ENCODE measurements at regions not wholly inside any gene's neighbourhood (a gene's known extent, or its start where the extent isn't known, plus 50 kb on each side); places are given as distances from the start of the nearest gene placed in this dataset.

DNA sequence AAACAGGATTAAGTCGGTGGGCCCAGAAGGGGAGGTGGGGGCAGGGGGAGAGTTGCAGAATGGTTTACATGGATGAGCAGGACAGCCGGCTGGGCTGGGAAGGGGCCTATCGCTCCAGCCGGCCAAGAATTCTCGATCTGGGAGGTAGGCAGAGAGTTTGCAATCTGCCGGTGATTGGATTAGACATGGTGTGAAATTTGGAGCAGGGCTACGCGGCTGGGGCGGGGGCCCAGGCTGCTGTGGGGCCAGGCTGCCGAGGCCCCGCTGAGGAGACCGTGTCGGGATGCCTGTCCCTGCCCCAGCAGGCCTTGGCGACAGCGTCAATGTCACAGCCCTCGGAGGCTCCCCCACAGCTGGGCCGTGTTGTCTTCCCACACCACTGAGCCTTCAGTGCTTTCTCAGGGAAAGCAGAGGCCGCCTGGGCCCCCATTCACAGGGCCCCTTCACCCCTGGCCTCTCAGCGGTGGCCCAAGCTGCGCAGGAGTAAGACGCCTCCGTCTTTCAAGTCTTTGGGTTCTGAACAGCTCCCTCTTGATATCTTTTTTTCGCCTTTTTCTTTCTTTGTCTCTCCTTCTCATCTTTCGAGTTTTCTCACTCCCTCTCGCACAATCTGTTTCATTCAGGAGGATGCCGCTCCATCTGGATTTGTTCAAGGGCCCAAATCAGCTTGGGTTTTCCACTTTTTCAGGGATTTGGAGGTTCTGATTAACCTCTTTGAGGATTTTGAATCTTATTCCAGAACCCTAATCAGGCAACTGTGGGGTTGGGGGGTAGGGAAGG, 117.5 kb upstream of the PARP11 start:
- H3K4me3 ChIP-seq (ENCODE audit: low read depth in 1 of 2, low read length in 2 of 2): no peak overlapping the region
- H3K9me3 ChIP-seq (ENCODE audit: low read length): no peaks in the 10 kb centered on the region
- no peaks in the 10 kb centered on the region for H3K4me1 ChIP-seq (ENCODE audit: insufficient read depth, low read length)
- no peaks in the 10 kb centered on the region for H3K36me3 ChIP-seq (ENCODE audit: insufficient read depth, low read length)
- no peak overlapping the region for H3K27ac ChIP-seq (ENCODE audit: low read depth, low read length)
- H3K9ac ChIP-seq (ENCODE audit: low read length): no peak overlapping the region
- peaks cover 0 to 5% of the 10 kb centered on the region in 2 donors for H3K27me3 ChIP-seq (ENCODE audit: control insufficient read depth in 1 of 2, insufficient read depth in 2 of 2, low read length in 2 of 2)

DNA sequence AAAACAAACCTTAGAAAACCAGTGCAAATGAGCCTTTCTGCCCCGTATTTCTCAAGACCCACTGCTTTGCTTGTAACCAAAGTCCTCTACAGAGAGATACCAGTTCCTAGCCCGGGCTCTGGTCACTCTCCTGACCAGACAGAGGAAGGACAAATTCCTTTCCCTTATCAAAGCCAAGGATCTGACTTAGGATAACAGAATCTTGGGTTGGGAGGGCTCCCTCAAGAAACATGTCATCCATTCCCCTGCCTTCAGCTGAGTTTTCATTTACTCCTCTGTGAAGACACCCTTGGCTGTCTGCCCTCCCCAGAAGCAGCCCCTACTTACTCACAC, 116.0 kb upstream of the PARP11 start:
- no peaks in the 10 kb centered on the region for H3K4me1 ChIP-seq (ENCODE audit: insufficient read depth, low read length)
- H3K36me3 ChIP-seq (ENCODE audit: insufficient read depth, low read length): no peaks in the 10 kb centered on the region
- H3K9me3 ChIP-seq (ENCODE audit: low read length): no peaks in the 10 kb centered on the region
- H3K4me3 ChIP-seq (ENCODE audit: low read depth in 1 of 2, low read length in 2 of 2): no peak overlapping the region
- no peak overlapping the region for H3K9ac ChIP-seq (ENCODE audit: low read length)
- H3K27ac ChIP-seq (ENCODE audit: low read depth, low read length): no peak overlapping the region
- peaks cover 0 to 5% of the 10 kb centered on the region in 2 donors for H3K27me3 ChIP-seq (ENCODE audit: control insufficient read depth in 1 of 2, insufficient read depth in 2 of 2, low read length in 2 of 2)

DNA sequence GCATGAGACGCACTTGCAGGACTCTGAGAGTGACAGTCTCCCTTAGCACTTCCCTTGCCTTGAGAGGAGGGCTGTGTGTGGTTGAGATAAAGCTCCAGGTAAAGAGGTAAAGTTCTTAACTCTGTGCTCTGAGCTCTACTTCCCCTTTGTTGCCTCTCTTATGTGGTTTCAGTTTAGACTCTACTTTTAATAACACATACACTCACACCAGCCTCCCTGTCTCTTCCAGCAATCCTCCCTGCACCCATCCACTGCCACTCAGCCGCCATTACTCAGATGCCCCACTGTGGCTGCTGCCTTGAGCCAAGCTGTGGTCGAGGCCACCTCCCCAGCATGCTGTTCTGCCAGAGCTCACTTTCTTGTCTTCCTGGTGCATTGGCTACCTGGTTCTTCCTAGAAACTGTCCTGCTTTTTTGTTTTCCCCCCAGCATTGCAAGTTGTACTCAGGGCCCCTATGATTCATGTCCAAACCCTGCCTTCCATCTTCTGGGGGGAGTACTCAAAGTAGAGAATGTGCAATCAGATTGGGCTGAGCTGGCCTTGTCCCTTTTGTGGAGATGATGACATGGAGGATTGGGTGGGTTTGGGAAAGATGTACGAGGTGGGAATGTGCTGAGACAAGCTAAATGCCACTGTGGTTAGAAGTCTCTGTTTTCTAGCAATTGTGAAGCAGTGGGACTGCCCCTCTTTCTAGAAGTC, 115.5 kb upstream of the PARP11 start:
- Histone ChIP-seq H3K4me3 (ENCODE audit: low read depth in 1 of 2, low read length in 2 of 2) (no peak overlapping the region), H3K9me3 (ENCODE audit: low read length) (no peaks in the 10 kb centered on the region), H3K27ac (ENCODE audit: low read depth, low read length) (no peak overlapping the region), H3K4me1 (ENCODE audit: insufficient read depth, low read length) (no peaks in the 10 kb centered on the region), H3K27me3 (ENCODE audit: control insufficient read depth in 1 of 2, insufficient read depth in 2 of 2, low read length in 2 of 2) (peaks cover 0 to 5% of the 10 kb centered on the region in 2 donors), H3K36me3 (ENCODE audit: insufficient read depth, low read length) (no peaks in the 10 kb centered on the region), H3K9ac (ENCODE audit: low read length) (no peak overlapping the region)

DNA sequence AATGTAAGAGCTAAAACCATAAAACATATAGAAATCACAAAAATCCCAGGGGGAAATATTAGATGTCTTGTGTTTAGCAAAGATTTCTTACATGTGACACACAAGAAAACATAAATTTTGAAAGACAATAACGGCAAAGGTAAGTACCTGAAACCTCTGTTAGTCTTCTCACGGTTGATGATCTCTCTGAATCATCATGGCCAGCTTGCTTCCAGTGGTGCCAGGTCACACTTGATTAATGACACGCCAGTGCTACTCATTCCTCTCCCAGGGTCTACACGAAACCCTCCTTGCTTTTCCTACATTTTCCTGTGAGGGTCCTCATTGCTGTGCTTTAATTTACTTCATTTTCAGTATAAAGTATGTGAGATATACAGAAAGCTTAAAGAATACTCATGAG, 114.4 kb upstream of the PARP11 start:
- no peak overlapping the region for H3K27ac ChIP-seq (ENCODE audit: low read depth, low read length)
- H3K9ac ChIP-seq (ENCODE audit: low read length): no peak overlapping the region
- H3K4me3 ChIP-seq (ENCODE audit: low read depth in 1 of 2, low read length in 2 of 2): no peak overlapping the region
- H3K9me3 ChIP-seq (ENCODE audit: low read length): no peaks in the 10 kb centered on the region
- no peaks in the 10 kb centered on the region for H3K4me1 ChIP-seq (ENCODE audit: insufficient read depth, low read length)
- no peaks in the 10 kb centered on the region for H3K27me3 ChIP-seq (ENCODE audit: control insufficient read depth in 1 of 2, insufficient read depth in 2 of 2, low read length in 2 of 2)
- H3K36me3 ChIP-seq (ENCODE audit: insufficient read depth, low read length): no peaks in the 10 kb centered on the region

DNA sequence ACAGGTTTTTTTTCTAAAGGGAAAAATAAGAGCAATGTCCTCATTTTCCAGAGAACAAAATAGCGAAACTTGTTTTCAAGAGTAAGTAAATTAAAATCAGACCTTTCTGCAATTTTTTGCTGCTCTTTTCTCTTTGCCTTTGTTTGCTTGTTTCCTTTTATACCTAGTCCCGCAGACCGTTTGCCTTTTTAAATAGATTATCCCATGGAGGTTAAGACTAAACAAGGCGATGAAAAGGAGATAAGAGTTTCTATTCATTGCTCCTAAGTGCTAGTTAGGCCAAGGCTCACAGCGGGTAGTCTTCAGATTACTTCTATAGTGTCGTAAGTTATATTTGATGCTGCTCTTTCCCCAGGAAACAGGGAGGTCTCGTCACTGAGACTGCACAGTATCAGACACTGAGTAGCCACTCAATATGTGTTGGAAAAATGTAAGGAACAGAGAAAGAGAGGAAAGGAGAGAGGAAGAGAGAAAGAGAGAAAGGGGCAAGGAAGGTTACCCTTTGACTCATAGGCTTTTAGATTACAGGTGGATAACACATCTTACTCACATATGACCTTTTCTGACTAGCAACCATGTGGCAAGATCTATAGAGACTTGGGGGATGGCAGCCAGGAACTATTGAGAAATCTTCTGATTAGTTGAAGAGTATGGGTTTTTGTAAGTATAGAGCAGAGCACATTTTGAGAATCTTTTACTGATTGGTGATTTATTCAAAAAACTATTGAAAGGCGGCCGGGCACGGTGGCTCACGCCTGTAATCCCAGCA, 107.5 kb upstream of the PARP11 start:
- Histone ChIP-seq H3K36me3 (ENCODE audit: insufficient read depth, low read length) (no peaks in the 10 kb centered on the region), H3K9me3 (ENCODE audit: low read length) (no peaks in the 10 kb centered on the region), H3K27ac (ENCODE audit: low read depth, low read length) (no peak overlapping the region), H3K4me1 (ENCODE audit: insufficient read depth, low read length) (no peaks in the 10 kb centered on the region), H3K4me3 (ENCODE audit: low read depth in 1 of 2, low read length in 2 of 2) (no peak overlapping the region), H3K27me3 (ENCODE audit: control insufficient read depth in 1 of 2, insufficient read depth in 2 of 2, low read length in 2 of 2) (no peaks in the 10 kb centered on the region), H3K9ac (ENCODE audit: low read length) (no peak overlapping the region)

DNA sequence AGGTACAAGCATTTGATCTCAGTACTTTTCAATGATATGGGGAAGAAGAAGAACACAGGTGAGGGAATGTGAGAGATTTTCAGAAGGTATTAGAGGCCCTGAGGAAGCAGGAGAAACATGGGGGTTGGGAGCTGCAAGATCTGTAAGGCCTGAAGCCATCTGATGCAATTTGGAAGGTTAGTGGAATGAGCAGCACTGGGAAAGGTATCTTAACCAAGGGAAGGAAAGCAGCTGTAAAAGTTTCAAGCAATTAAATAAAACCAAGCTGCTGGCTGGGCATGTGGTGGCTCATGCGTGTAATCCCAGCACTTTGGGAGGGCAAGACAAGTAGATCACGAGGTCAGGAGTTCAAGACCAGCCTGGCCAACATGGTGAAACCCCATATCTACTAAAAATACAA, 104.4 kb upstream of the PARP11 start:
- Histone ChIP-seq H3K27me3 (ENCODE audit: control insufficient read depth in 1 of 2, insufficient read depth in 2 of 2, low read length in 2 of 2) (no peaks in the 10 kb centered on the region), H3K9ac (ENCODE audit: low read length) (no peak overlapping the region), H3K36me3 (ENCODE audit: insufficient read depth, low read length) (no peaks in the 10 kb centered on the region), H3K4me1 (ENCODE audit: insufficient read depth, low read length) (no peaks in the 10 kb centered on the region), H3K4me3 (ENCODE audit: low read depth in 1 of 2, low read length in 2 of 2) (no peak overlapping the region), H3K27ac (ENCODE audit: low read depth, low read length) (no peak overlapping the region), H3K9me3 (ENCODE audit: low read length) (no peaks in the 10 kb centered on the region)

GRCh38 chr12:3976351-3976938, 103.2 kb upstream of the PARP11 start:
- Histone ChIP-seq H3K27ac (ENCODE audit: low read depth, low read length) (no peak overlapping the region), H3K9ac (ENCODE audit: low read length) (no peak overlapping the region), H3K9me3 (ENCODE audit: low read length) (no peaks in the 10 kb centered on the region), H3K36me3 (ENCODE audit: insufficient read depth, low read length) (no peaks in the 10 kb centered on the region), H3K27me3 (ENCODE audit: control insufficient read depth in 1 of 2, insufficient read depth in 2 of 2, low read length in 2 of 2) (no peaks in the 10 kb centered on the region), H3K4me1 (ENCODE audit: insufficient read depth, low read length) (no peaks in the 10 kb centered on the region), H3K4me3 (ENCODE audit: low read depth in 1 of 2, low read length in 2 of 2) (no peak overlapping the region)

DNA sequence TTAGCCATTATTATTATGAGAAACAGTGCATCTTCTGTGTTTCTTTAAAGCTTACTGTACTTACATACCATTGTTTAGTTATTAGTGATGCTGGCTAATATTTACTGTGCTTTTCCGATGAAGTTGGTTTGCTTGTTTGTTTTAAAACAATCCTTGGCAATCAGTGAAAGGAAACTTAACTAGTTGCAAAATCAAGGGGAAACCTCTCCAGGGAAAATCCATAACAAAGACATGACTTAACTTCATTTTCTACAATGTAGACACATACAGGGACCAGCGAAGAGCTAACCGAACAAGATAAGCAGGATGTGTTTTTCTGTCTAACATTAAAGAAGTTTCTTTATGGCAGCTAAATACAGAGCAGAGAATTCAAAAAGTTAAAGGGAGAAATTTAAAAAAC, 102.5 kb upstream of the PARP11 start:
- no peaks in the 10 kb centered on the region for H3K27me3 ChIP-seq (ENCODE audit: control insufficient read depth in 1 of 2, insufficient read depth in 2 of 2, low read length in 2 of 2)
- H3K36me3 ChIP-seq (ENCODE audit: insufficient read depth, low read length): no peaks in the 10 kb centered on the region
- H3K9ac ChIP-seq (ENCODE audit: low read length): no peak overlapping the region
- H3K4me1 ChIP-seq (ENCODE audit: insufficient read depth, low read length): no peaks in the 10 kb centered on the region
- no peak overlapping the region for H3K27ac ChIP-seq (ENCODE audit: low read depth, low read length)
- no peaks in the 10 kb centered on the region for H3K9me3 ChIP-seq (ENCODE audit: low read length)
- no peak overlapping the region for H3K4me3 ChIP-seq (ENCODE audit: low read depth in 1 of 2, low read length in 2 of 2)

GRCh38 chr12:3974883-3975282, 101.7 kb upstream of the PARP11 start:
- Histone ChIP-seq H3K4me3 (ENCODE audit: low read depth in 1 of 2, low read length in 2 of 2) (no peak overlapping the region), H3K9me3 (ENCODE audit: low read length) (no peaks in the 10 kb centered on the region), H3K4me1 (ENCODE audit: insufficient read depth, low read length) (no peaks in the 10 kb centered on the region), H3K36me3 (ENCODE audit: insufficient read depth, low read length) (no peaks in the 10 kb centered on the region), H3K27me3 (ENCODE audit: control insufficient read depth in 1 of 2, insufficient read depth in 2 of 2, low read length in 2 of 2) (no peaks in the 10 kb centered on the region), H3K9ac (ENCODE audit: low read length) (no peak overlapping the region), H3K27ac (ENCODE audit: low read depth, low read length) (no peak overlapping the region)

DNA sequence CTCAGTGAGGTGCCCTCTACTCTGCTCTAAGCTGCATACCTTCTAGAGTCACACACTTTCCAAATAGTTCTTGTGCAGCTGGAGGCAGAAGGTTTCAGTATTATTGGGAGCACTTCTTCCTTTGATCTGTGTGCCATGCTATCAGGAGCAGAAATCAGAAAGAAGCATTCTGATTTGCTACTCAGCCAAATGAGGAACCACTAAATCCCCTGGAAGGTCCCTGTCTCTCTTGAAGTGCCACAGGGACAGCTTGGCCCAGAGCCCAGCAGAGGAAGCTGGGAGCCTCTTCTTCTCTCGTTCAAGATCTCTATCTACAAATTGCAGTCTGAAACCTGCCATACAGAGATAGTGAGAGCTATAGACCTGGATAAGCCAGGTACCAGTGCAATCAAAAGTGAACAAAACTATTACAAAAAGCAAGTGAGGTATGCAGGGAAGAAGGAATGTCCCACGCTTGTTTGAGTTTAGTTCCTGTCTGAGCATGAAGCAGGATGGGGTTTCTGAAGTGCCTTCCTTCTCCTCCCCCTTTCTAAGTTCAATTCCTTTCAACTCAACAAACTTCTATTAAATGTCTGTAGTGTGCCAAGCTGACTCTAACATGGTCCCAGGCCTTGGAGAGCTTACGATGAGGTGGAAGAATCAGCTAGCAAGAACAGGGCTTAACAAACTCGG, 100.9 kb upstream of the PARP11 start:
- Histone ChIP-seq H3K4me3 (ENCODE audit: low read depth in 1 of 2, low read length in 2 of 2) (no peak overlapping the region), H3K27me3 (ENCODE audit: control insufficient read depth in 1 of 2, insufficient read depth in 2 of 2, low read length in 2 of 2) (no peaks in the 10 kb centered on the region), H3K4me1 (ENCODE audit: insufficient read depth, low read length) (no peaks in the 10 kb centered on the region), H3K9ac (ENCODE audit: low read length) (no peak overlapping the region), H3K9me3 (ENCODE audit: low read length) (no peaks in the 10 kb centered on the region), H3K27ac (ENCODE audit: low read depth, low read length) (no peak overlapping the region), H3K36me3 (ENCODE audit: insufficient read depth, low read length) (no peaks in the 10 kb centered on the region)
